Immature natural killer cell (primary cell): ENCODE measurements at regions not wholly inside any gene's neighbourhood (a gene's known extent, or its start where the extent isn't known, plus 50 kb on each side); places are given as distances from the start of the nearest gene placed in this dataset.

Source experiments
- DNase-seq, 3 donors: peaks; one replicate each; pipeline ENCODE4 v3.0.0; 2022; ENCODE audit warnings: mixed read lengths in 1 of 3
- H3K27ac Mint-ChIP-seq, 6 donors: one replicate each; pipeline ENCODE4 v1.8.0; 2020; ENCODE audit warnings: mixed read lengths in 6 of 6, mild to moderate bottlenecking in 5 of 6, inconsistent platforms in 4 of 6, moderate library complexity in 3 of 6
- H3K27me3 Mint-ChIP-seq, 3 donors: one replicate each; pipeline ENCODE4 v1.8.0; 2020 to 2021; ENCODE audit warnings: low read depth in 3 of 3, mild to moderate bottlenecking in 3 of 3, mixed read lengths in 3 of 3, moderate library complexity in 3 of 3, inconsistent platforms in 1 of 3
- H3K36me3 Mint-ChIP-seq, 3 donors: one replicate each; pipeline ENCODE4 v1.8.0; 2020; ENCODE audit warnings: mixed read lengths in 3 of 3, inconsistent platforms in 2 of 3, mild to moderate bottlenecking in 2 of 3
- H3K4me1 Mint-ChIP-seq, 2 donors: one replicate each; pipeline ENCODE4 v1.8.0; 2020; ENCODE audit warnings: inconsistent platforms in 2 of 2, mild to moderate bottlenecking in 2 of 2, mixed read lengths in 2 of 2, moderate library complexity in 1 of 2
- H3K4me3 Mint-ChIP-seq, 5 donors: one replicate each; pipeline ENCODE4 v1.8.0; 2020; ENCODE audit warnings: mild to moderate bottlenecking in 5 of 5, mixed read lengths in 5 of 5, inconsistent platforms in 3 of 5, moderate library complexity in 3 of 5
- H3K9me3 Mint-ChIP-seq, 6 donors: one replicate each; pipeline ENCODE4 v1.8.0; 2020; ENCODE audit warnings: mild to moderate bottlenecking in 6 of 6, mixed read lengths in 6 of 6, inconsistent platforms in 4 of 6, moderate library complexity in 3 of 6

DNA sequence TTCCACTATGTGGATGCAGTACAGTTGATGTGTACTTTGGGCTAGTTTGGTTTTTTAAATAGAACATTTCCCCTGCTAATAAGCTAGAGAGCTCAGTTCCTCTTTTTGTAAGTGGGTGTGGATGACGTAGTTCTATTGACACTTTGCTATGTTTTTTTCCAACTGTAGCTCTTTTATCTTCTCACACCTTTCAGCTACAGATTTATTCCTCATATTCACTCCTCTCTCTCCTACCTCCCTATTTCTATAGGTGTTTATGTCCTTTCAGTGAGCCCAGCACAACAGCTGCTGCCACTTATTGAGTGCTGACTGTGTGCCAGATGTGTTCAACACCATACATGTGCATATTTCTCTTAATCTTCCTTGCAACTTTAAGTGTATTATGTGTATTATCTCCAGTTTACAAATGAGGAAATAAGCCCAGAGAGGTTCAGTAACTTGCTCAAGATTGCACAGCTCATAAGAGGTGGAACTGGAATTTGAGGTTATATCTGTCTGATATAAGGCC is 215.7 kb downstream of the SEMA6A start:
- Mint-ChIP-seq H3K4me1 (peaks cover 24 to 27% of the 10 kb centered on the region in 2 donors), H3K27me3 (peaks cover 0 to 2% (median 0%) of the 10 kb centered on the region in 3 donors), H3K27ac (peak overlapping the region in 2 of 6 donors; percentile 9 to 41), H3K36me3 (peaks cover 4 to 18% (median 7%) of the 10 kb centered on the region in 3 donors), H3K4me3 (peak overlapping the region in 1 of 5 donors; percentile 6), H3K9me3 (peaks cover 0 to 1% (median 0%) of the 10 kb centered on the region in 6 donors)
- DNase-seq, result peak in 1 of 3 donors; percentile 10

DNA sequence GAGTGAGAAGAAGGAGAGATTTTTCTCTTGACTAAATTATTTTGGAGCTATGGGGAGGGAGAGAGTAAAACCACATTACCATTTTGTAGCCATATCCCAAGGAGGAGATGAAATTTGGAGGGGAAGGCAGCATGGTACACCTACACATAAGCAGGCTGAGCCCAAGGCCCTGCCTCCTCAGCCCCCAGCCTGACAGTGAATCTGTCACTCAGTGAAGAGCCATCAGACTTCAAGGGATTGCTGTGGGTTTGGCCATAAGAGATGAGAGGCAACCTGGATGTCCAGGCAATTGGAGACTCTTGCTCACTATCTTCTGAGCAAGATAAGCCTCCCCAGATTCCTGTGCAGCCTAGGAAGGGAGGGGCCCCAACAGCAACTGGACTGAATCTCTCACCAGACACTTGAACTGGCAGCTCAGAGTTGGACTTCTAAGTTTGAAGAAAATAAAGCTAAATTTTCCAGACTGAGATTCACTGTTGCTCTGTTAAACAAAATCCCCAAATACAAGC is 216.6 kb downstream of the SEMA6A start:
- H3K4me3 Mint-ChIP-seq, result no peak overlapping the region
- H3K27me3 Mint-ChIP-seq, result peaks cover 0 to 2% (median 0%) of the 10 kb centered on the region in 3 donors
- H3K4me1 Mint-ChIP-seq, result peaks cover 24 to 27% of the 10 kb centered on the region in 2 donors
- DNase-seq, result no peak
- peaks cover 7 to 24% (median 13%) of the 10 kb centered on the region in 3 donors for H3K36me3 Mint-ChIP-seq
- no peak overlapping the region for H3K27ac Mint-ChIP-seq
- H3K9me3 Mint-ChIP-seq, result peaks cover 0 to 6% (median 0%) of the 10 kb centered on the region in 6 donors

DNA sequence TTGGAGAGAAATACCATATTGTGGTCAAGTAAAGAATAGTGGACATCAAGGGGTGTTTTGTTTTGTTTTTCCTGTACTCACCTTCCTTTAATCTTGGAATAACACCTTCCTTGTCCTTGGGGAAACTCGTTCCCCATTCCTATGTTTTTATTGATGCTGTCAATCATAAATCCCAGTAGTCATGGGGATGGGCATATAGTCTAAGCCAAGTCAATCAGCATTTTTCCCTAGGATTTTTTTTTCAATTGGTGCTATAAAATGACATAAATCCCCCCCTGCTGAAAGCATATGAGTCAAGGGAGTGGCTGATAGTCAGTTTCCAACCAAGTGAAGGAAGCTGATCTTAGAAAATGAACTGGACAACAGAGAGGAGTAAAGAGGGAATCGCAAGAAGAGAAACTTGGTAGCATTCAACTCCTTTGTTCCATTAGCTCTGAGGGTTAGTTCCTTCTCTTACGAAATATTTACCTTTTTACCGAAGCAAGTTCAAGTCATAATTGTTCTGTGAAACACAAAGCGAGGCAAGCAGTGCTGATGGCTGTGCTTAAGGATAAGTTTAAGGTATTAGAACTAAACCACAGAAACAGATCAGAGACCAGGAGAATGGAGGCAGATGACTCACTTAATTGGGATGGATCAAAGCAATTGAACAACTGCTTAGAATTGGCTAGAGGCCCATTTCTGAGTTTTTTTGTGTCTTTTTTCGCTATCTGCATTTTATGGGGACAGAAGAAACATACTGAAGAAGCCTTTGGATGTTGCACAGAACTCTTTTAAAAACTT is 218.6 kb downstream of the SEMA6A start:
- DNase-seq, result no peak
- no peak overlapping the region for H3K4me3 Mint-ChIP-seq
- no peak overlapping the region for H3K27ac Mint-ChIP-seq
- peaks cover 17 to 33% (median 18%) of the 10 kb centered on the region in 3 donors for H3K36me3 Mint-ChIP-seq
- peaks cover 0 to 3% (median 0%) of the 10 kb centered on the region in 3 donors for H3K27me3 Mint-ChIP-seq
- peaks cover 0 to 7% (median 0%) of the 10 kb centered on the region in 6 donors for H3K9me3 Mint-ChIP-seq
- peaks cover 24 to 27% of the 10 kb centered on the region in 2 donors for H3K4me1 Mint-ChIP-seq

DNA sequence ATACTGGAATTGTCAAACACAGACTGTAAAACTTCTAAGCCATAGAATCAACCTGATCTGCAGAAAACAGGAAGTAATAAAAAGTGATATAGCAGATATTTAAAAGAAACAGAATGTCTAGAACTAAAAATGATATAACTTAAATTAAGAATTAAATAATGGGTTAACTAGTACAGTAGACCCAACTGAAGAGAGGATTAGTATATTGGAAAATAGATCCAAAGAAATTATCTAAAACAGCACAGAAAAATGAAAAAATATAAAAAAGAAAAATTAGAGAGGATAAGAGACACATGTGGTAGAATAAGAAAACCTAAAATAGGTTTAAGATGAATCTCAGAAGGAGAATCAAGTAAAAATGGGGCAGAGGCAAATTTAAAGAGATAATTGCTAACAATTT is 219.9 kb downstream of the SEMA6A start:
- H3K27me3 Mint-ChIP-seq, result peaks cover 0 to 4% (median 0%) of the 10 kb centered on the region in 3 donors
- DNase-seq, result no peak
- H3K27ac Mint-ChIP-seq, result no peak overlapping the region
- H3K36me3 Mint-ChIP-seq, result peaks cover 24 to 41% (median 29%) of the 10 kb centered on the region in 3 donors
- peaks cover 0 to 7% (median 4%) of the 10 kb centered on the region in 6 donors for H3K9me3 Mint-ChIP-seq
- H3K4me3 Mint-ChIP-seq, result no peak overlapping the region
- peaks cover 14 to 19% of the 10 kb centered on the region in 2 donors for H3K4me1 Mint-ChIP-seq

- Mint-ChIP-seq H3K36me3 (peaks cover 31 to 51% (median 43%) of the 10 kb centered on the region in 3 donors), H3K9me3 (peaks cover 8 to 12% (median 11%) of the 10 kb centered on the region in 6 donors), H3K4me1 (no peaks in the 10 kb centered on the region), H3K4me3 (no peak overlapping the region), H3K27me3 (peaks cover 0 to 2% (median 0%) of the 10 kb centered on the region in 3 donors), H3K27ac (no peak overlapping the region)
- no peak for DNase-seq
These were observed 227.0 kb downstream of the SEMA6A start for GRCh38 chr5:116347657-116348056.

GRCh38 chr5:116343961-116344360 is 230.7 kb downstream of the SEMA6A start:
- Mint-ChIP-seq H3K4me1 (no peaks in the 10 kb centered on the region), H3K27me3 (peaks cover 0 to 1% (median 0%) of the 10 kb centered on the region in 3 donors), H3K4me3 (no peak overlapping the region), H3K9me3 (peaks cover 7 to 31% (median 16%) of the 10 kb centered on the region in 6 donors), H3K27ac (no peak overlapping the region), H3K36me3 (peaks cover 12 to 27% (median 22%) of the 10 kb centered on the region in 3 donors)
- no peak for DNase-seq
